ENCODE measurements at regions not wholly inside any gene's neighbourhood (a gene's known extent, or its start where the extent isn't known, plus 50 kb on each side); places are given as distances from the start of the nearest gene placed in this dataset.

- no peak for DNase-seq
- peaks cover 2% of the 10 kb centered on the region for H3K27me3 Mint-ChIP-seq (ENCODE audit: insufficient read depth)
- 88 to 93% methylated on average over 2 to 5 of the region's 5 CpGs for WGBS, 2 experiments (ENCODE audit: insufficient coverage in 1 of 2, insufficient read length in 1 of 2)
- H3K9me3 Mint-ChIP-seq = no peaks in the 10 kb centered on the region
- Histone ChIP-seq H3K9me3 (ENCODE audit: control insufficient read depth, low read length) (no peaks in the 10 kb centered on the region), H3K4me1 (ENCODE audit: control insufficient read depth, insufficient read depth, low read length) (peaks cover under 1% of the 10 kb centered on the region), H3K36me3 (ENCODE audit: control insufficient read depth, insufficient read depth, low read length) (no peaks in the 10 kb centered on the region), H3K4me3 (ENCODE audit: low read length) (no peak overlapping the region), H3K9ac (ENCODE audit: extremely low read depth, low read length, poor library complexity, severe bottlenecking) (no peak overlapping the region), H3K27ac (ENCODE audit: low read depth, low read length) (peak overlapping the region; percentile 44), H3K27me3 (ENCODE audit: control insufficient read depth, insufficient read depth, low read length, poor library complexity, severe bottlenecking) (no peaks in the 10 kb centered on the region)
- H3K27ac Mint-ChIP-seq = no peak overlapping the region
- no peak overlapping the region for H3K4me3 Mint-ChIP-seq
- peaks cover 7% of the 10 kb centered on the region for H3K4me1 Mint-ChIP-seq
- H3K36me3 Mint-ChIP-seq (ENCODE audit: low read depth) = no peaks in the 10 kb centered on the region
- no peak for TF ChIP-seq CTCF (conservative IDR thresholded peaks at IDR 0.05)
Observed at GRCh38 chr2:120904830-120905234, 169.2 kb downstream of the GLI2 start.

GRCh38 chr2:120905298-120905697, 169.6 kb downstream of the GLI2 start:
- no peaks in the 10 kb centered on the region for H3K4me1 ChIP-seq (ENCODE audit: control insufficient read depth, insufficient read depth, low read length)
- H3K9ac ChIP-seq (ENCODE audit: extremely low read depth, low read length, poor library complexity, severe bottlenecking) = no peak overlapping the region
- H3K27ac Mint-ChIP-seq = no peak overlapping the region

DNA sequence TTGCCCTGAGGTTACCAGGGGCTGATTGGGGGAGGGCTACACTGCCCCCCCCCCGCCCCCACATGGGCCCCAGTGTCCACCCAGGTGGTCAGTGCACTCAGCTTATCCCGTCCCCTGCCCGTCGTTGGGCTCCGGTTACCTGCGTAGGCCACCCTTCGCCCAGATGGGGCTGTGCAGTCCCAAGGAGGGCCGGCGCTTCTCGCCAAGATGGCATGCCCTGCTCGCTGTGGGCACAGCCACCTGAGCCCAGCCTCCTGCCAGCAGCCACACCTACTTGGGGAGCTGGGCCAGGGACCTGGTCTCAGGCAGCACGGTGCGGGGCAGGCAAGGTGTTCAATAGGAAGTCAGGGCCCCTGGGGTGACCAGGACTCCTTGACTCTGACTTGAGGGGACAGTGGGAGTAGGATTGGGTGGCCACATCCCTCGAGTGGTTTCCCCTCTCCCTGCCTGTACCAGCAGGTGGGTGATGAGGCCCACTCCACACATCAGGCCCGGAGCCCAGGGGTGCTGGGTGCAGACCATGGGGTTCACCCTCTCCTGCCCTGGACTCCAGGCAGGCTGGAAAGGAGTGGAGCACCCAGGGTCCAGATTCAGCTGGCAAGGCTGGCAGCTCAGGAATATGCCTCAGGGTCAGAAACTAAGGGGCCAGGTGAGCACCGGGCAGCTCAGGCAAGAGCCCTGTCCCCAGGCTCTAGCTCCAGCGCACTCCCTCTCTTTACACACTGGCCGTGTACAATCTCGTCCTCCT, 170.3 kb downstream of the GLI2 start:
- no peak overlapping the region for H3K4me3 ChIP-seq (ENCODE audit: low read length)
- Mint-ChIP-seq H3K36me3 (ENCODE audit: low read depth) (no peaks in the 10 kb centered on the region), H3K4me1 (peaks cover 3% of the 10 kb centered on the region), H3K27me3 (ENCODE audit: insufficient read depth) (peaks cover 2% of the 10 kb centered on the region), H3K27ac (no peak overlapping the region), H3K9me3 (no peaks in the 10 kb centered on the region), H3K4me3 (no peak overlapping the region)
- DNase-seq = no peak
- H3K9me3 ChIP-seq (ENCODE audit: control insufficient read depth, low read length) = no peaks in the 10 kb centered on the region
- H3K9ac ChIP-seq (ENCODE audit: extremely low read depth, low read length, poor library complexity, severe bottlenecking) = no peak overlapping the region
- no peaks in the 10 kb centered on the region for H3K4me1 ChIP-seq (ENCODE audit: control insufficient read depth, insufficient read depth, low read length)
- no peaks in the 10 kb centered on the region for H3K27me3 ChIP-seq (ENCODE audit: control insufficient read depth, insufficient read depth, low read length, poor library complexity, severe bottlenecking)
- no peak overlapping the region for H3K27ac ChIP-seq (ENCODE audit: low read depth, low read length)
- no peaks in the 10 kb centered on the region for H3K36me3 ChIP-seq (ENCODE audit: control insufficient read depth, insufficient read depth, low read length)
- 88 to 92% methylated on average over 3 to 19 of the region's 19 CpGs for WGBS, 2 experiments (ENCODE audit: insufficient coverage in 1 of 2, insufficient read length in 1 of 2)
- no peak for TF ChIP-seq CTCF (conservative IDR thresholded peaks at IDR 0.05)

More at GRCh38 chr2:120905298-120905697, 169.6 kb downstream of the GLI2 start:
- H3K36me3 Mint-ChIP-seq (ENCODE audit: low read depth) = no peaks in the 10 kb centered on the region
- DNase-seq = no peak
- no peak overlapping the region for H3K4me3 Mint-ChIP-seq
- Histone ChIP-seq H3K9me3 (ENCODE audit: control insufficient read depth, low read length) (no peaks in the 10 kb centered on the region), H3K4me3 (ENCODE audit: low read length) (no peak overlapping the region), H3K27me3 (ENCODE audit: control insufficient read depth, insufficient read depth, low read length, poor library complexity, severe bottlenecking) (no peaks in the 10 kb centered on the region), H3K27ac (ENCODE audit: low read depth, low read length) (peak overlapping the region; percentile 44), H3K36me3 (ENCODE audit: control insufficient read depth, insufficient read depth, low read length) (no peaks in the 10 kb centered on the region)
- H3K27me3 Mint-ChIP-seq (ENCODE audit: insufficient read depth) = peaks cover 2% of the 10 kb centered on the region
- H3K4me1 Mint-ChIP-seq = peaks cover 3% of the 10 kb centered on the region
- WGBS, 2 experiments (ENCODE audit: insufficient coverage in 1 of 2, insufficient read length in 1 of 2) = 83 to 91% methylated on average over 3 to 5 of the region's 5 CpGs
- H3K9me3 Mint-ChIP-seq = no peaks in the 10 kb centered on the region
- TF ChIP-seq CTCF (conservative IDR thresholded peaks at IDR 0.05) = no peak
